ENCODE measurements at regions not wholly inside any gene's neighbourhood (a gene's known extent, or its start where the extent isn't known, plus 50 kb on each side); places are given as distances from the start of the nearest gene placed in this dataset.

DNA sequence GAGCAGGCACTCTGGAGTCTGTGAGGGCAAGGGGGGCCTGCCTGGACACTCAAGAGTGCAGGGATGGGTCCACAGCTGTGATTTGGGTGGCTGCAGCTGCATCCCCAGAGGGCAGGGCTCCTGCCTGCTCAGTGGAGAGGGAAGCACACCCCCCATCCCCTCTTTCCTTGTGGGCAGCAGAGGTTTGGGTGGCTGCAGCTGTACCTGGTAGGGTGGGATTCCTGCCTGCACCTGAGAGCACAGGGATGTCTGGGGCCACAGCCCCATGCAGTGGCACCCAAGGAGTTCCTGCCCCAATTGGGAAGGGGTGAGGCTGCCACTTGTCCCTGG is 605.4 kb upstream of the FAM174A start:
- H3K4me1 ChIP-seq (ENCODE audit: insufficient read depth, low read length): no peaks in the 10 kb centered on the region
- H2AFZ ChIP-seq (ENCODE audit: low read length): no peak overlapping the region
- no peak overlapping the region for H3K4me3 ChIP-seq (ENCODE audit: insufficient read depth, low read length)
- no peaks in the 10 kb centered on the region for H3K36me3 ChIP-seq (ENCODE audit: insufficient read depth, low read length)
- TF ChIP-seq, protein P1, sequence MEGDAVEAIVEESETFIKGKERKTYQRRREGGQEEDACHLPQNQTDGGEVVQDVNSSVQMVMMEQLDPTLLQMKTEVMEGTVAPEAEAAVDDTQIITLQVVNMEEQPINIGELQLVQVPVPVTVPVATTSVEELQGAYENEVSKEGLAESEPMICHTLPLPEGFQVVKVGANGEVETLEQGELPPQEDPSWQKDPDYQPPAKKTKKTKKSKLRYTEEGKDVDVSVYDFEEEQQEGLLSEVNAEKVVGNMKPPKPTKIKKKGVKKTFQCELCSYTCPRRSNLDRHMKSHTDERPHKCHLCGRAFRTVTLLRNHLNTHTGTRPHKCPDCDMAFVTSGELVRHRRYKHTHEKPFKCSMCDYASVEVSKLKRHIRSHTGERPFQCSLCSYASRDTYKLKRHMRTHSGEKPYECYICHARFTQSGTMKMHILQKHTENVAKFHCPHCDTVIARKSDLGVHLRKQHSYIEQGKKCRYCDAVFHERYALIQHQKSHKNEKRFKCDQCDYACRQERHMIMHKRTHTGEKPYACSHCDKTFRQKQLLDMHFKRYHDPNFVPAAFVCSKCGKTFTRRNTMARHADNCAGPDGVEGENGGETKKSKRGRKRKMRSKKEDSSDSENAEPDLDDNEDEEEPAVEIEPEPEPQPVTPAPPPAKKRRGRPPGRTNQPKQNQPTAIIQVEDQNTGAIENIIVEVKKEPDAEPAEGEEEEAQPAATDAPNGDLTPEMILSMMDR (IDR thresholded peaks at IDR 0.05; ENCODE audit: extremely low read depth, low read depth, low read length): no peak
- H3K79me2 ChIP-seq (ENCODE audit: insufficient read depth, low read length): no peaks in the 10 kb centered on the region
- H3K27me3 ChIP-seq (ENCODE audit: insufficient read depth, low read length): no peaks in the 10 kb centered on the region
- peaks cover 2% of the 10 kb centered on the region for H3K9me3 ChIP-seq (ENCODE audit: low read depth, low read length)
- H3K27ac ChIP-seq (ENCODE audit: low read depth, low read length): no peak overlapping the region
- DNase-seq (ENCODE audit: insufficient read length, low spot score, missing footprints): no peak
- H4K20me1 ChIP-seq (ENCODE audit: insufficient read depth, low read length): no peaks in the 10 kb centered on the region
- H3K4me2 ChIP-seq (ENCODE audit: insufficient read depth, low read length): no peak overlapping the region

DNA sequence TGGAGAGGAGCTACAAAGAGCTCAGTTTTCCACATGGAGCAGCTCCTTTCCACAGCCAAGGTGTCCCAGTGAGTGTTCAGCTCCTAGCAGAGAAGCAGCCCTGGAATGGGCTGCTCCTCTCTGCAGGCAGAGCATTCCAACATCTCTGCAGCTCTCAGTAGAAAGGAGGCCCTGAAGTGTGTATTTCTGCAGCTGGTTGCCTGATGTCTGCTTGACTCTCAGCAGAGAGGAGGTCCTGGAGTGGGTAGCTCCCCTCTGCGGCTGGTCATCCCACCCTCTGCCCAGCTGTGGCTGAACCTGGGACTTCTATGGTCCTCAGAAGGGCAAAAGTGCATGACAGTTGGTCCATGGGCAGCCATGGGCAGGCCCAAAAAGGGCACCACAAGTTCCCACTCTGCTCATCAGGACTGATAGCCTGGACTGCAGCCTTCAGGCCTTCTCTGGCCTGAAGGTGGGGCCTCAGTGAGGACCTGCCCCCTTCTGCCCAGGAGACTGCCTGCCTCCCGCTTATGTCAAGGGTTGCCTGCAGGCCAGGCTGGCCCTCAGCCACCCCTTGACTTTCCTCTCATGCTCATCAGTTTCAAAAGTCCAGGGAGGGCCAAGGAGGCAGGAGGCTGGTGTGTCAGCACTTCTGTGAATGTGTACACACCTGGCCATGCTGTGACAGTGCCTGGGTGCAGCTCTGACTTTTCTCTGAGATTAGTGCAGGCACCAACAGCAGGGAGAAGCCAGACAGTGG is 605.9 kb upstream of the FAM174A start:
- Histone ChIP-seq H4K20me1 (ENCODE audit: insufficient read depth, low read length) (no peaks in the 10 kb centered on the region), H3K4me1 (ENCODE audit: insufficient read depth, low read length) (no peaks in the 10 kb centered on the region), H3K27ac (ENCODE audit: low read depth, low read length) (no peak overlapping the region), H3K36me3 (ENCODE audit: insufficient read depth, low read length) (no peaks in the 10 kb centered on the region), H3K27me3 (ENCODE audit: insufficient read depth, low read length) (no peaks in the 10 kb centered on the region), H3K9me3 (ENCODE audit: low read depth, low read length) (peaks cover 2% of the 10 kb centered on the region), H3K4me3 (ENCODE audit: insufficient read depth, low read length) (no peak overlapping the region), H2AFZ (ENCODE audit: low read length) (no peak overlapping the region), H3K79me2 (ENCODE audit: insufficient read depth, low read length) (no peaks in the 10 kb centered on the region), H3K4me2 (ENCODE audit: insufficient read depth, low read length) (no peak overlapping the region)
- TF ChIP-seq, protein P1 (IDR thresholded peaks at IDR 0.05; ENCODE audit: extremely low read depth, low read depth, low read length): no peak
- DNase-seq (ENCODE audit: insufficient read length, low spot score, missing footprints): peak; percentile 10

DNA sequence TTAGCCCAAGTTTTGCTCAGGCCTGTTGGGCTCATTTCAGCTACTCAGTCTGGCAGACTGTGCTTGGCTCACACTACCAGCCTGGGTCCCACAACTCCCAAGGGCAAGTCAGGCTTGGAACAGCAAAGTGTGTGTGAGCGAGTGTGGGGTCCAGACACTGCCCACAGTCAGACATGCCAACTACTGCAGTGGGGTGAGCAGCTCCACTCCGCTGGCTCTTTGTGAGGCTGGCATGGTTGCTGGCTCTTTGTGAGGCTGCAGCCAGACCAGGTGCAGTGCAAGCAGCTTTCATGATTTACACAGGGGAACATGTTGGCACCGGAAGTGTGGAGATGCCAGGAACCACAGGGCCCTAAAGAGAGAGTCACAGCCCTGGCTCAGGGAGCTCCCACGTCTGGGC is 606.7 kb upstream of the FAM174A start:
- Histone ChIP-seq H3K4me3 (ENCODE audit: insufficient read depth, low read length) (no peak overlapping the region), H4K20me1 (ENCODE audit: insufficient read depth, low read length) (no peaks in the 10 kb centered on the region), H3K36me3 (ENCODE audit: insufficient read depth, low read length) (no peaks in the 10 kb centered on the region), H3K27me3 (ENCODE audit: insufficient read depth, low read length) (no peaks in the 10 kb centered on the region), H3K79me2 (ENCODE audit: insufficient read depth, low read length) (no peaks in the 10 kb centered on the region), H2AFZ (ENCODE audit: low read length) (no peak overlapping the region), H3K27ac (ENCODE audit: low read depth, low read length) (no peak overlapping the region), H3K4me1 (ENCODE audit: insufficient read depth, low read length) (no peaks in the 10 kb centered on the region), H3K9me3 (ENCODE audit: low read depth, low read length) (peaks cover 2% of the 10 kb centered on the region), H3K4me2 (ENCODE audit: insufficient read depth, low read length) (no peak overlapping the region)
- TF ChIP-seq, protein P1 (IDR thresholded peaks at IDR 0.05; ENCODE audit: extremely low read depth, low read depth, low read length): no peak
- DNase-seq (ENCODE audit: insufficient read length, low spot score, missing footprints): no peak

DNA sequence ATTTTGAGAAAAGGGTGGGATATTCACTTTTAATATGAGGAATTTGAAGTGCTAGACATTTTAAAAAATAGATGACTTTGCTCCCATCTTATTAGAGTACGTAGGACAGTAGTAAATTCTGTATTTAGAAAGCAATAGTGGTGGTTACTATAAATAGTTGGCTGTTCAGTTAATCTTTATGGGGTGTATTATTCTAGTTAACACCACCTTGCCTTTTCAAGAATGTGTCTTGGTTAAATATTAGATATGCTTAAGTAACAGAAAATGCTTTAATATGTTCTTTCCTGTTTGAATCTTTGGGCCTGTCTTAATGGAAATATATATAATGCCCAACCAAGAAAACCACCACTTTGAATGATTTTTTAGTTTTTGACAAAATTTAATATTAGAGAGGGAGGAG is 608.7 kb upstream of the FAM174A start:
- no peaks in the 10 kb centered on the region for H3K27me3 ChIP-seq (ENCODE audit: insufficient read depth, low read length)
- H3K4me2 ChIP-seq (ENCODE audit: insufficient read depth, low read length): no peak overlapping the region
- H3K9me3 ChIP-seq (ENCODE audit: low read depth, low read length): peaks cover 2% of the 10 kb centered on the region
- TF ChIP-seq, protein P1 (IDR thresholded peaks at IDR 0.05; ENCODE audit: extremely low read depth, low read depth, low read length): no peak
- no peak overlapping the region for H2AFZ ChIP-seq (ENCODE audit: low read length)
- H3K36me3 ChIP-seq (ENCODE audit: insufficient read depth, low read length): no peaks in the 10 kb centered on the region
- no peak for DNase-seq (ENCODE audit: insufficient read length, low spot score, missing footprints)
- H3K4me3 ChIP-seq (ENCODE audit: insufficient read depth, low read length): no peak overlapping the region
- no peaks in the 10 kb centered on the region for H3K79me2 ChIP-seq (ENCODE audit: insufficient read depth, low read length)
- no peaks in the 10 kb centered on the region for H3K4me1 ChIP-seq (ENCODE audit: insufficient read depth, low read length)
- no peak overlapping the region for H3K27ac ChIP-seq (ENCODE audit: low read depth, low read length)
- no peaks in the 10 kb centered on the region for H4K20me1 ChIP-seq (ENCODE audit: insufficient read depth, low read length)
